Natural killer cell (primary cell): ENCODE measurements at regions not wholly inside any gene's neighbourhood (a gene's known extent, or its start where the extent isn't known, plus 50 kb on each side); places are given as distances from the start of the nearest gene placed in this dataset.

Source experiments
- ATAC-seq, 3 donors: fragments of 150-1000 bp in 2 of 3; fragments of 200-7000 bp in 1 of 3; cut with Tn5 transposase; 1 replicate in 1 of 3; 2 replicates in 2 of 3; pipeline ENCODE4 v1.10.0; 2021; ENCODE audit warnings: mild to moderate bottlenecking in 2 of 3, moderate library complexity in 2 of 3
- DNase-seq, 2 donors: peaks; one replicate each; pipeline versions ENCODE4 v3.0.0 to v3.0.0-alpha.2; 2013 to 2021; ENCODE audit warnings: mixed read lengths in 1 of 2
- H3K27ac ChIP-seq: one replicate; pipeline ENCODE4 v1.5.1; 2013; ENCODE audit warnings: mild to moderate bottlenecking, low read length
- H3K27me3 ChIP-seq: one replicate; pipeline ENCODE4 v1.6.1; 2013; ENCODE audit warnings: low read length; ENCODE audit not compliant: control insufficient read depth, insufficient read depth
- H3K36me3 ChIP-seq: one replicate; pipeline ENCODE4 v1.6.1; 2013; ENCODE audit warnings: low read length; ENCODE audit not compliant: control insufficient read depth, insufficient read depth
- H3K4me1 ChIP-seq: one replicate; pipeline ENCODE4 v1.6.1; 2013; ENCODE audit warnings: low read length; ENCODE audit not compliant: control insufficient read depth, insufficient read depth
- H3K4me3 ChIP-seq: one replicate; pipeline ENCODE4 v1.5.1; 2013; ENCODE audit warnings: low read length
- H3K9me3 ChIP-seq: one replicate; pipeline ENCODE4 v1.6.1; 2013; ENCODE audit warnings: low read length; ENCODE audit not compliant: control insufficient read depth, insufficient read depth
- H3K27ac Mint-ChIP-seq, 2 donors: one replicate each; pipeline ENCODE4 v1.8.0; 2022; ENCODE audit warnings: mild to moderate bottlenecking in 2 of 2, mixed read lengths in 2 of 2, moderate library complexity in 1 of 2
- H3K27me3 Mint-ChIP-seq, 2 donors: one replicate each; pipeline ENCODE4 v1.8.0; 2022; ENCODE audit warnings: low read depth in 2 of 2, mixed read lengths in 2 of 2
- H3K36me3 Mint-ChIP-seq: one replicate; pipeline ENCODE4 v1.8.0; 2022; ENCODE audit warnings: mixed read lengths
- H3K4me1 Mint-ChIP-seq, 2 donors: one replicate each; pipeline ENCODE4 v1.8.0; 2022; ENCODE audit warnings: mixed read lengths in 2 of 2
- H3K4me3 Mint-ChIP-seq: one replicate; pipeline ENCODE4 v1.8.0; 2022; ENCODE audit warnings: mild to moderate bottlenecking, moderate library complexity, mixed read lengths
- H3K9me3 Mint-ChIP-seq, 2 donors: one replicate each; pipeline ENCODE4 v1.8.0; 2022; ENCODE audit warnings: mixed read lengths in 2 of 2
- CTCF ChIP-seq: fragments of 200-600 bp; IDR thresholded peaks from one replicate; pipeline ENCODE4 v1.8.0; 2022; ENCODE audit warnings: antibody characterized with exemption
- WGBS: methylation state at CpG from one replicate; pipeline ENCODE4 v1.1.7; 2013; ENCODE audit warnings: missing lambda C conversion rate; ENCODE audit not compliant: insufficient coverage; 5-methylcytosine and 5-hydroxymethylcytosine counted together
- intact Hi-C: fragments of 100-400 bp; cut with micrococcal nuclease; formaldehyde crosslinking; loops from one replicate; pipeline ENCODE4 v1.14.2; 2022

GRCh38 chr3:25938566-25939325 lies 148.9 kb downstream of the OXSM start:
- Mint-ChIP-seq H3K36me3 (no peaks in the 10 kb centered on the region), H3K27me3 (no peaks in the 10 kb centered on the region), H3K9me3 (peaks cover 4% of the 10 kb centered on the region in 2 donors), H3K4me3 (no peak overlapping the region), H3K27ac (no peak overlapping the region), H3K4me1 (no peaks in the 10 kb centered on the region)
- ATAC-seq (no peak), DNase-seq (no peak)
- H3K36me3 ChIP-seq, result no peaks in the 10 kb centered on the region
- no peaks in the 10 kb centered on the region for H3K4me1 ChIP-seq
- no peak for TF ChIP-seq CTCF
- WGBS, result 47% methylated on average over 2 of the region's 2 CpGs
- H3K4me3 ChIP-seq, result no peak overlapping the region
- no peak overlapping the region for H3K27ac ChIP-seq
- H3K9me3 ChIP-seq, result no peaks in the 10 kb centered on the region
- intact Hi-C loops, result no loop called here
- no peaks in the 10 kb centered on the region for H3K27me3 ChIP-seq

- no peak overlapping the region for H3K27ac Mint-ChIP-seq
- no peak overlapping the region for H3K27ac ChIP-seq
- intact Hi-C loops, result no loop called here
- no peak for TF ChIP-seq CTCF
- no peak for DNase-seq
- no peaks in the 10 kb centered on the region for H3K27me3 ChIP-seq
- no peak for ATAC-seq
- 79% methylated on average over 2 of the region's 2 CpGs for WGBS
- peaks cover 0 to 2% of the 10 kb centered on the region in 2 donors for H3K9me3 Mint-ChIP-seq
- no peak overlapping the region for H3K4me3 ChIP-seq
- no peaks in the 10 kb centered on the region for H3K36me3 ChIP-seq
- no peaks in the 10 kb centered on the region for H3K27me3 Mint-ChIP-seq
- no peaks in the 10 kb centered on the region for H3K9me3 ChIP-seq
- no peak overlapping the region for H3K4me3 Mint-ChIP-seq
- H3K36me3 Mint-ChIP-seq, result no peaks in the 10 kb centered on the region
- no peaks in the 10 kb centered on the region for H3K4me1 ChIP-seq
- no peaks in the 10 kb centered on the region for H3K4me1 Mint-ChIP-seq
These were observed 151.0 kb downstream of the OXSM start for GRCh38 chr3:25940935-25941334.

- 87% methylated on average over 5 of the region's 5 CpGs for WGBS
These were observed 154.4 kb downstream of the OXSM start for GRCh38 chr3:25944329-25944728.

More at GRCh38 chr3:25944329-25944728, 154.4 kb downstream of the OXSM start:
- no peak overlapping the region for H3K27ac ChIP-seq
- H3K9me3 ChIP-seq, result no peaks in the 10 kb centered on the region
- H3K36me3 ChIP-seq, result no peaks in the 10 kb centered on the region
- no peak for TF ChIP-seq CTCF
- intact Hi-C loops, result no loop called here
- H3K27me3 ChIP-seq, result no peaks in the 10 kb centered on the region
- H3K27ac Mint-ChIP-seq, result no peak overlapping the region
- H3K4me1 ChIP-seq, result no peaks in the 10 kb centered on the region
- H3K4me1 Mint-ChIP-seq, result no peaks in the 10 kb centered on the region
- ATAC-seq (no peak), DNase-seq (no peak)
- H3K9me3 Mint-ChIP-seq, result peaks cover 0 to 2% of the 10 kb centered on the region in 2 donors
- no peak overlapping the region for H3K4me3 ChIP-seq
- peaks cover 0 to 2% of the 10 kb centered on the region in 2 donors for H3K27me3 Mint-ChIP-seq
- H3K4me3 Mint-ChIP-seq, result no peak overlapping the region
- no peaks in the 10 kb centered on the region for H3K36me3 Mint-ChIP-seq
